GM12874 (cell line): ENCODE measurements at regions not wholly inside any gene's neighbourhood (a gene's known extent, or its start where the extent isn't known, plus 50 kb on each side); places are given as distances from the start of the nearest gene placed in this dataset.

Source experiments
- CTCF ChIP-seq: IDR thresholded peaks from 2 replicates; pipeline ENCODE4 v1.5.1; 2011; ENCODE audit warnings: low read depth, mild to moderate bottlenecking, control low read depth, low read length, moderate library complexity; ENCODE audit not compliant: insufficient read depth

GRCh38 chr1:30001732-30002039 is 721.7 kb downstream of the MATN1 start:
- no peak for TF ChIP-seq CTCF

- no peak for TF ChIP-seq CTCF
Observed at GRCh38 chr1:30001011-30001731, 722.2 kb downstream of the MATN1 start.

- no peak for TF ChIP-seq CTCF
Observed at GRCh38 chr1:30000266-30000665, 723.1 kb downstream of the MATN1 start.

GRCh38 chr1:29999595-29999994 is 723.8 kb downstream of the MATN1 start:
- TF ChIP-seq CTCF, result no peak

GRCh38 chr1:29998686-29999085 is 724.7 kb downstream of the MATN1 start:
- no peak for TF ChIP-seq CTCF

GRCh38 chr1:29993950-29994349 is 729.4 kb downstream of the MATN1 start:
- TF ChIP-seq CTCF, result no peak

GRCh38 chr1:29991815-29992214 is 731.6 kb downstream of the MATN1 start:
- TF ChIP-seq CTCF, result no peak
